Cardiac fibroblast (primary cell): ENCODE measurements at regions not wholly inside any gene's neighbourhood (a gene's known extent, or its start where the extent isn't known, plus 50 kb on each side); places are given as distances from the start of the nearest gene placed in this dataset.

Source experiments
- DNase-seq, 2 donors: peaks; one replicate each; pipeline versions ENCODE4 v3.0.0 to v3.0.0-alpha.2; 2010; ENCODE audit warnings: low read depth in 2 of 2
- H3K4me3 ChIP-seq, 2 donors: replicated peaks in 1 of 2; 1 replicate in 1 of 2; 2 replicates in 1 of 2; pipeline ENCODE4 v1.5.1; 2011; ENCODE audit warnings: low read depth in 2 of 2, low read length in 2 of 2, mild to moderate bottlenecking in 2 of 2, moderate library complexity in 1 of 2
- CTCF ChIP-seq: IDR thresholded peaks from one replicate; pipeline ENCODE4 v1.5.1; 2011; ENCODE audit warnings: low read depth, mild to moderate bottlenecking, low read length, inconsistent platforms

GRCh38 chrX:10972706-10973105 is 138.4 kb upstream of the HCCS start:
- no peak for TF ChIP-seq CTCF
- H3K4me3 ChIP-seq: no peak overlapping the region
- DNase-seq: peak in 1 of 2 donors; percentile 64

GRCh38 chrX:10974920-10975319 is 136.2 kb upstream of the HCCS start:
- no peak for DNase-seq
- no peak for TF ChIP-seq CTCF
- H3K4me3 ChIP-seq: no peak overlapping the region

- no peak for TF ChIP-seq CTCF
- H3K4me3 ChIP-seq: no peak overlapping the region
- DNase-seq: no peak
These were observed 131.2 kb upstream of the HCCS start for GRCh38 chrX:10979956-10980355.

GRCh38 chrX:10981506-10981905 is 129.6 kb upstream of the HCCS start:
- no peak for TF ChIP-seq CTCF
- DNase-seq: no peak
- H3K4me3 ChIP-seq: no peak overlapping the region

- H3K4me3 ChIP-seq: no peak overlapping the region
- DNase-seq: no peak
- TF ChIP-seq CTCF: no peak
These were observed 127.6 kb upstream of the HCCS start for GRCh38 chrX:10983526-10983925.

- TF ChIP-seq CTCF: no peak
- no peak for DNase-seq
- no peak overlapping the region for H3K4me3 ChIP-seq
These were observed 126.9 kb upstream of the HCCS start for GRCh38 chrX:10984213-10984612.

GRCh38 chrX:10986616-10987015 is 124.5 kb upstream of the HCCS start:
- DNase-seq: peak in 1 of 2 donors; percentile 26
- TF ChIP-seq CTCF: no peak

More at GRCh38 chrX:10986616-10987015, 124.5 kb upstream of the HCCS start:
- H3K4me3 ChIP-seq: no peak overlapping the region
